Neural cell (in vitro differentiated cells): ENCODE measurements at regions not wholly inside any gene's neighbourhood (a gene's known extent, or its start where the extent isn't known, plus 50 kb on each side); places are given as distances from the start of the nearest gene placed in this dataset.

Source experiments
- EP300 ChIP-seq: fragments of 450-650 bp; conservative IDR thresholded peaks from 2 replicates; pipeline ENCODE4 v1.6.1; 2014; ENCODE audit warnings: antibody characterized with exemption, mild to moderate bottlenecking, moderate library complexity; ENCODE audit not compliant: poor library complexity, severe bottlenecking
- EZH2 ChIP-seq: fragments of 200-600, 300-800 bp; shearing (Covaris generic), sonication (generic); IDR thresholded peaks from 2 replicates; pipeline ENCODE4 v1.6.1; 2014; ENCODE audit warnings: antibody characterized with exemption, low read length, borderline replicate concordance, mild to moderate bottlenecking; ENCODE audit not compliant: insufficient read depth, poor library complexity, severe bottlenecking
- POLR2AphosphoS5 ChIP-seq: IDR thresholded peaks from 2 replicates; pipeline ENCODE4 v1.6.1; 2012
- SMC3 ChIP-seq: fragments of 450-650 bp; conservative IDR thresholded peaks from 2 replicates; pipeline ENCODE4 v1.6.1; 2014; ENCODE audit warnings: antibody characterized with exemption, mild to moderate bottlenecking, moderate library complexity; ENCODE audit not compliant: poor library complexity
- TF ChIP-seq, protein P1 (sequence below): fragments of 450-650 bp; IDR thresholded peaks from 2 replicates; pipeline ENCODE4 v1.5.1; 2014; ENCODE audit warnings: antibody characterized with exemption, mild to moderate bottlenecking, moderate library complexity; ENCODE audit not compliant: poor library complexity, severe bottlenecking
- TF ChIP-seq, protein P2 (sequence below): IDR thresholded peaks from 2 replicates; pipeline ENCODE4 v1.6.1; 2012; ENCODE audit warnings: borderline replicate concordance

DNA sequence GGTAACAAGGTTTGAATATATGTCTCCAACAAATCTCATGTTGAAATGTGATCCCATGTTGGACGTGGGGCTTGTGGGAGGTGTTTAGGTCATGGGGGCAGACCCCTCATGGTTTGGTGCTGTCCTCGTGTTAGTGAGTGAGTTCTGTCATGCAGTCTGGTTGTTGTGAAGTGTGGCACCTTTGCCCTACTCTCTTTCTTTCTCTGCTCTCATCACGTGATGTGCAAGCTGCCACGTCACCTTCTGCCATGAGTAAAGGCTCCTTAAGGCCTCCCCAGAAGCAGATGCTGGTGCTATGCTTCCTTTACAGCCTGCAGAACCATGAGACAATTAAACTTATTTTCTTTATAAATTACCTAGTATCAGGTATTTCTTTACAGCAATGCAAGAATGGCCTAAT lies 218.3 kb downstream of the NXPE2 start:
- TF ChIP-seq, protein P1, sequence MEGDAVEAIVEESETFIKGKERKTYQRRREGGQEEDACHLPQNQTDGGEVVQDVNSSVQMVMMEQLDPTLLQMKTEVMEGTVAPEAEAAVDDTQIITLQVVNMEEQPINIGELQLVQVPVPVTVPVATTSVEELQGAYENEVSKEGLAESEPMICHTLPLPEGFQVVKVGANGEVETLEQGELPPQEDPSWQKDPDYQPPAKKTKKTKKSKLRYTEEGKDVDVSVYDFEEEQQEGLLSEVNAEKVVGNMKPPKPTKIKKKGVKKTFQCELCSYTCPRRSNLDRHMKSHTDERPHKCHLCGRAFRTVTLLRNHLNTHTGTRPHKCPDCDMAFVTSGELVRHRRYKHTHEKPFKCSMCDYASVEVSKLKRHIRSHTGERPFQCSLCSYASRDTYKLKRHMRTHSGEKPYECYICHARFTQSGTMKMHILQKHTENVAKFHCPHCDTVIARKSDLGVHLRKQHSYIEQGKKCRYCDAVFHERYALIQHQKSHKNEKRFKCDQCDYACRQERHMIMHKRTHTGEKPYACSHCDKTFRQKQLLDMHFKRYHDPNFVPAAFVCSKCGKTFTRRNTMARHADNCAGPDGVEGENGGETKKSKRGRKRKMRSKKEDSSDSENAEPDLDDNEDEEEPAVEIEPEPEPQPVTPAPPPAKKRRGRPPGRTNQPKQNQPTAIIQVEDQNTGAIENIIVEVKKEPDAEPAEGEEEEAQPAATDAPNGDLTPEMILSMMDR: no peak
- TF ChIP-seq EP300: no peak
- no peak for TF ChIP-seq SMC3
- TF ChIP-seq POLR2AphosphoS5: no peak
- TF ChIP-seq, protein P2, sequence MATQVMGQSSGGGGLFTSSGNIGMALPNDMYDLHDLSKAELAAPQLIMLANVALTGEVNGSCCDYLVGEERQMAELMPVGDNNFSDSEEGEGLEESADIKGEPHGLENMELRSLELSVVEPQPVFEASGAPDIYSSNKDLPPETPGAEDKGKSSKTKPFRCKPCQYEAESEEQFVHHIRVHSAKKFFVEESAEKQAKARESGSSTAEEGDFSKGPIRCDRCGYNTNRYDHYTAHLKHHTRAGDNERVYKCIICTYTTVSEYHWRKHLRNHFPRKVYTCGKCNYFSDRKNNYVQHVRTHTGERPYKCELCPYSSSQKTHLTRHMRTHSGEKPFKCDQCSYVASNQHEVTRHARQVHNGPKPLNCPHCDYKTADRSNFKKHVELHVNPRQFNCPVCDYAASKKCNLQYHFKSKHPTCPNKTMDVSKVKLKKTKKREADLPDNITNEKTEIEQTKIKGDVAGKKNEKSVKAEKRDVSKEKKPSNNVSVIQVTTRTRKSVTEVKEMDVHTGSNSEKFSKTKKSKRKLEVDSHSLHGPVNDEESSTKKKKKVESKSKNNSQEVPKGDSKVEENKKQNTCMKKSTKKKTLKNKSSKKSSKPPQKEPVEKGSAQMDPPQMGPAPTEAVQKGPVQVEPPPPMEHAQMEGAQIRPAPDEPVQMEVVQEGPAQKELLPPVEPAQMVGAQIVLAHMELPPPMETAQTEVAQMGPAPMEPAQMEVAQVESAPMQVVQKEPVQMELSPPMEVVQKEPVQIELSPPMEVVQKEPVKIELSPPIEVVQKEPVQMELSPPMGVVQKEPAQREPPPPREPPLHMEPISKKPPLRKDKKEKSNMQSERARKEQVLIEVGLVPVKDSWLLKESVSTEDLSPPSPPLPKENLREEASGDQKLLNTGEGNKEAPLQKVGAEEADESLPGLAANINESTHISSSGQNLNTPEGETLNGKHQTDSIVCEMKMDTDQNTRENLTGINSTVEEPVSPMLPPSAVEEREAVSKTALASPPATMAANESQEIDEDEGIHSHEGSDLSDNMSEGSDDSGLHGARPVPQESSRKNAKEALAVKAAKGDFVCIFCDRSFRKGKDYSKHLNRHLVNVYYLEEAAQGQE: no peak
- TF ChIP-seq EZH2: no peak
